Hematopoietic multipotent progenitor cell treated with erythropoietin and hydrocortisone succinate and interleukin-3 and kit ligand, for 6 days (in vitro differentiated cells): ENCODE measurements at regions not wholly inside any gene's neighbourhood (a gene's known extent, or its start where the extent isn't known, plus 50 kb on each side); places are given as distances from the start of the nearest gene placed in this dataset.
"Not testable (repeated sequence)": the region's sequence is repeated elsewhere in the genome, so short reads cannot be mapped to it uniquely, and the experiment has no call there.

Experiments
- DNase-seq: peaks from one replicate; pipeline ENCODE4 v3.0.0-alpha.2; 2015

GRCh38 chr3:17817973-17818372 lies 75.5 kb upstream of the TBC1D5 start:
- not testable (repeated sequence) for DNase-seq

GRCh38 chr3:17817545-17817944 lies 75.1 kb upstream of the TBC1D5 start:
- no peak for DNase-seq

GRCh38 chr3:17816839-17817238 lies 74.4 kb upstream of the TBC1D5 start:
- not testable (repeated sequence) for DNase-seq

GRCh38 chr3:17812328-17812727 lies 69.9 kb upstream of the TBC1D5 start:
- peak; percentile 48 for DNase-seq

GRCh38 chr3:17811646-17812045 lies 69.2 kb upstream of the TBC1D5 start:
- DNase-seq = no peak

GRCh38 chr3:17810759-17811158 lies 68.3 kb upstream of the TBC1D5 start:
- no peak for DNase-seq

GRCh38 chr3:17808994-17809393 lies 66.6 kb upstream of the TBC1D5 start:
- peak; percentile 95 for DNase-seq

- DNase-seq = no peak
Measured at GRCh38 chr3:17806876-17807275, 64.4 kb upstream of the TBC1D5 start.

GRCh38 chr3:17806201-17806600 lies 63.8 kb upstream of the TBC1D5 start:
- no peak for DNase-seq

GRCh38 chr3:17805461-17805940 lies 63.1 kb upstream of the TBC1D5 start:
- no peak for DNase-seq

GRCh38 chr3:17802950-17803349 lies 60.5 kb upstream of the TBC1D5 start:
- no peak for DNase-seq

GRCh38 chr3:17801131-17801530 lies 58.7 kb upstream of the TBC1D5 start:
- DNase-seq = no peak

- DNase-seq = no peak
Measured at GRCh38 chr3:17800232-17800631, 57.8 kb upstream of the TBC1D5 start.

GRCh38 chr3:17799312-17799711 lies 56.9 kb upstream of the TBC1D5 start:
- no peak for DNase-seq

GRCh38 chr3:17798000-17798399 lies 55.6 kb upstream of the TBC1D5 start:
- no peak for DNase-seq

GRCh38 chr3:17795711-17796110 lies 53.3 kb upstream of the TBC1D5 start:
- DNase-seq = no peak

- DNase-seq = no peak
Measured at GRCh38 chr3:17795280-17795679, 52.8 kb upstream of the TBC1D5 start.

- no peak for DNase-seq
Measured at GRCh38 chr3:17793542-17794195, 51.2 kb upstream of the TBC1D5 start.
